GM19467 (cell line): ENCODE measurements at regions not wholly inside any gene's neighbourhood (a gene's known extent, or its start where the extent isn't known, plus 50 kb on each side); places are given as distances from the start of the nearest gene placed in this dataset.
"Not testable (repeated sequence)": the region's sequence is repeated elsewhere in the genome, so short reads cannot be mapped to it uniquely, and the experiment has no call there.

Experiments
- ATAC-seq: cut with Tn5 transposase; IDR thresholded peaks from one replicate; pipeline ENCODE4 v1.9.1; 2021; ENCODE audit warnings: mild to moderate bottlenecking, moderate library complexity; ENCODE audit not compliant: unreplicated experiment

- ATAC-seq, result no peak
Measured at GRCh38 chr2:65974067-65974723, 460.7 kb upstream of the MEIS1 start.

- no peak for ATAC-seq
Measured at GRCh38 chr2:65969161-65969560, 465.8 kb upstream of the MEIS1 start.

GRCh38 chr2:65963303-65963702 is 471.6 kb upstream of the MEIS1 start:
- not testable (repeated sequence) for ATAC-seq

DNA sequence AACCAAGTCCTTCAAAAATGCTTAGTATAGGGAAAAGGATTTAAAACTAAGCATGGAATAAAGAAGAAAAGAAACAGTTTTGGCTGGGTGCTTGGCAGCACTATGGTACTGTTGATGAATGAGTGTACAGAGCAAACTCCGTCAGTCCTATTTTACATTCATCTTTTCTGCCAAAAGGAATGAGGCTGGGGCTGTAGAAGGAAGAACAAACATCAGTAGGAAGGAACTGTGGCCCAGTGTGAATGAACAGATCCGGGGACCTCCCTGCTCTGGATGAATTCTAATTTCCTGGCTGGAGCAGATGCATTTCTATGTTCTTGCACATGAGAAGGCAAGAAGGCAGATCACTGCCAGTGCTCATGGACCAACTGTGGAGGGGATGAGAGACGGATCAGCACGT is 474.0 kb upstream of the MEIS1 start:
- no peak for ATAC-seq

GRCh38 chr2:65957886-65958285 is 477.0 kb upstream of the MEIS1 start:
- ATAC-seq, result no peak

DNA sequence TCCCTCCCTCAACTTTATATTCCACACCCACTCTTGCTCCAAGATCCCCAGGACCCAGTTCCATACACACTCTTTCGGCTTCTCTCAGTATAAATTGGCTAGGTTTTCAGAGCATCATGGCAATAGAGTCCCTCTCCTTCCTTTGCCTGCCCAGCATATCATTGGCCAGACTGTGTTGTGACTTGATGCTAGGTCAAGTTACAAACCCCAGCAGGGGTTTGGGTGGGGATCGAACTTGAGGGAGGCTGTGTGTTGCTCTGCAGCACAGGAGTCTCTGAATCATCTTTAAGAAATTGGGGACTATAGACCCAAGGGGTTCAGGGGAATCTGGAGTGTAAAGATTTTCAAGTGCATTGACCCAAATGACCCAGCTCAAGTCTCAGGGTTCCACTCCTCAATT is 477.5 kb upstream of the MEIS1 start:
- ATAC-seq, result no peak

GRCh38 chr2:65955259-65955658 is 479.7 kb upstream of the MEIS1 start:
- ATAC-seq, result no peak

DNA sequence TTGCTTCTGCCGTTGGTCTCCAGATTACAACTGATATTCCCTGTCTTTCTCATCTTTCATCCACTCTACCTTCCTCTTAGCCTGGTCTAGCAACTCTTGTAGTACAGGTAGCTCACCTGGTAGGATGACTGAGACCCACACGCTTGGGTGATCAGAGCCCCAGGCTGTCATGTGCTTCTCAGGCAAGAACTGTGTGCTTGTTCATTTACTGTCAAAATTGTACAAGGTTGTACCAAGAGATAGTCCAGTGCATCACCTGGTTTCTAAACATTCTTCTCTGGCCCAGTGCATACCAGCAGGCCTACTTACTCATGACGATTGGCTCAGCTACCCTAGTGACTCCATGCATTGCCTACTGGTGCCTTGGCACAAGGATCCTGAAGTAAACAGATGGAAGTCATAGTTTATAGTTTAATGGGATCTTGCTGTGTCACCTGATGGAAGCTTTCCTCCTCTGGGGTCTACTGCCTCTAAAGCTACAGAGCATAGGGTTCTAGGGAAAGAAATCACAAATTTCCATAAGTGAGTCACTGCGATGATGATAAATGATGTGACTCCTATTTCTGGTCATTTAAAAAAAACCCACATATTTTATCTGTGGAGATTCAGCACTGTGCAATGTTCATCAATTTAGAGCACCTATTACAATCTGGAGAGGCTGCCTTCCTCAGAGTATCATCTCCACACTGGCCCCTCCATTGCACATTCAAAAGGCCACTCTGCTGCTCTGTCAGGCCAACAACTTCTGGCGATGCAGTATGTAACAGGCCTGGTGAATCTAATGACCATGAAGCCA is 481.8 kb upstream of the MEIS1 start:
- no peak for ATAC-seq

- ATAC-seq, result no peak
Measured at GRCh38 chr2:65944213-65944612, 490.7 kb upstream of the MEIS1 start.

- no peak for ATAC-seq
Measured at GRCh38 chr2:65943099-65943786, 491.7 kb upstream of the MEIS1 start.

GRCh38 chr2:65940856-65941255 is 494.1 kb upstream of the MEIS1 start:
- ATAC-seq, result no peak

DNA sequence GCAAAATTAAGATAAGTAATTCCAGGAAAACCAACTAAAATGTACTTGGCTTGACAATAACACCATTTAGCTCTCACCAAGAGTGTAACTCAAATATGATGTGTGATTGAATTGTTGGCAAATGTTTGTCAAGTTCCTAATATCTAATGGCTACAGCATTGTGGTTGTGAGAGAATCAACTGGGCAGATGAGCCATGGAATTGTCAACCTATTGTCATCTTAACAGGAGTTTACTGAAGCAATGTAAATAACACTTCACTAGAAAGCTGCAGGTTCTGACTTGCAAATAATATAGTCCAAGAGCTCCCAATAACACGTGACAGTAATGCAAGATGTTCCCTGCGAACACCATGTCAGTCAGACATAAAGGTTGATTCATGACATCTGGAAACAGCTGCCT is 495.2 kb upstream of the MEIS1 start:
- ATAC-seq, result no peak

DNA sequence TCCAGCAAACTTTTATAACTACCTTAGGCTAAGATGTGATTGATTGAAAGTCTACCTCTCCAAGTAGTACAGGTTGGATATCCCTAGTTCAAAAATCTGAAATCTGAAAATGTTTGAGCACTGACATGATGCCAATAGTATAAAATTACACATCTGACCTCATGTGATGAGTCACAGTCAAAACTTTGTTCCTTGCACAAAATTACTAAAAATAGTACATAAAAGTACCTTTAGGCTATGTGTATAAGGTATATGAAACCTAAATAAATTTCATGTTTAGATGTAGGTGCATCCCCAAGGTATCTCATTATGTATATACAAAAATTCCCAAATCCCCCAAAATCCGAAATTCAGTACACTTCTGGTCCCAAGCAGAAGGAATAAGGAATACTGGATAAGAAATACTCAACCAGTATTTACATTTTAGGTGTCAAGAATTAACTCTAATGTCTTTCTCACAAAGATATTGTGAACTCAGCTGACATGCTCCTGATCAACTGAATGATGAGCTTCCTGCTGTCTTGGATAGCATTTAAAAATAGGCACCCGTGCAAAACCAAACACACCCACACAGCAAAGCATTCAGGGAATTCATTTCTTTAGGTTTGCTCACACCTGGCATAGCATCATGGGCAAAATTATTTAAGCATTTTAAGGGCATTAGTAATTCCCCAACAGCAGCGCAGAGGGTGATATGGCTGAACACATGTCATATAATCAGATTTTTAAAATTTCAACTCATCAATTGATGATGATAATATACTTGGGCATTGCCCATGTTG is 497.4 kb upstream of the MEIS1 start:
- no peak for ATAC-seq

- no peak for ATAC-seq
Measured at GRCh38 chr2:65934992-65935629, 499.8 kb upstream of the MEIS1 start.

GRCh38 chr2:65932571-65932970 is 500.2 kb upstream of the SPRED2 start:
- no peak for ATAC-seq

- no peak for ATAC-seq
Measured at GRCh38 chr2:65931056-65931455, 498.7 kb upstream of the SPRED2 start.

GRCh38 chr2:65930259-65930658 is 497.9 kb upstream of the SPRED2 start:
- ATAC-seq, result no peak

DNA sequence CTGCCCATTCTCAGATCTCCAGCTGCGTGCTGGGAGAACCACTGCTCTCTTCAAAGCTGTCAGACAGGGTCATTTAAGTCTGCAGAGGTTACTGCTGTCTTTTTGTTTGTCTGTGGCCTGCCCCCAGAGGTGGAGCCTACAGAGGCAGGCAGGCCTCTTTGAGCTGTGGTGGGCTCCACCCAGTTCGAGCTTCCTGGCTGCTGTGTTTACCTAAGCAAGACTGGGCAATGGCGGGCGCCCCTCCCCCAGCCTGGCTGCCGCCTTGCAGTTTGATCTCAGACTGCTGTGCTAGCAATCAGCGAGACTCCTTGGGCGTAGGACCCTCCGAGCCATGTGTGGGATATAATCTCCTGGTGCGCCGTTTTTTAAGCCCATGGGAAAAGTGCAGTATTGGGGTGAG is 497.3 kb upstream of the SPRED2 start:
- ATAC-seq, result not testable (repeated sequence)

DNA sequence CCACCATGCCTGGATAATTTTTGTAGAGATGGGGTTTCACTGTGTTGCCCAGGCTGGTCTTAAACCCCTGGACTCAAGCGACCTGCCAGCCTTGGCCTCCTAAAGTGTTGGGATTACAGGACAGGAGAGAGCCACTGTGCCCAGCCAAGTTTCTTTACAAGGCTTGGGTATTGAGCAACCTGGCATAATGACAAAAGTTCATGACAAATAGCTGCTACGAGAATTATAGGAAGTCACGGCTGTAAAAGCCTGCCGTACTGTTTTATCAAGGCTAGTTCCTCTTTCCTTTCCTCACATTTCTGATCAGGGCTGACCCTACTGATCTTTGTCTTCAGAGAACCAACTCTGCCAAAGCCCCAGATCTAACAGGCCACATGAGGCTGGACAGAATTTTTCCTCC is 490.4 kb upstream of the SPRED2 start:
- no peak for ATAC-seq

DNA sequence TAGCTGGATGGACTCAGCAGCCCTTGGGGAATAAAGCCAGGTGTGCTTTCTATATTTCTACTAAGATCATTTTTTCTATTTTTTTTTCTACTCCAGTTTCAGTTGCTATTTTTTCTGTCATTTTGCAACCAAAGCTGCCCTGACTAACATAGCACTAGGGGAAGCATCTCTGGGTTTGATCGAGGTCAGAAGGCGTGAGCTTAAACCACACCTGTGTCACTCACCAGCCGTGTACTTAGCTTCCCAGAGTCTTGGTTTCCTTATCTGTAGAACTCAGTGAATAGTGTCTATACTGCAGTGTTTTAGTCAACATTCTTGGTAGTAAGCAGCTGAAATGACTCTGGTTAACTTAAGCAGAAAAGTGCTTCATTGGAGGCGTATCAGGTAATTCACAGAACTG is 489.6 kb upstream of the SPRED2 start:
- ATAC-seq, result no peak

GRCh38 chr2:65921116-65921515 is 488.7 kb upstream of the SPRED2 start:
- no peak for ATAC-seq
